Activated naive CD4-positive, alpha-beta T cell treated with anti-CD3 and anti-CD28 coated beads, Interleukin-2, amount 10 ng/mL, durations not matched to agents 7 days and 5 days (primary cell): ENCODE measurements at regions not wholly inside any gene's neighbourhood (a gene's known extent, or its start where the extent isn't known, plus 50 kb on each side); places are given as distances from the start of the nearest gene placed in this dataset.
"Not testable (repeated sequence)": the region's sequence is repeated elsewhere in the genome, so short reads cannot be mapped to it uniquely, and the experiment has no call there.

Source experiments
- CTCF ChIA-PET: fragments of 350-600 bp; sonication (Branson Sonifier 250); formaldehyde crosslinking; loops from one replicate; lab custom pipeline; 2021; ENCODE audit warnings: antibody characterized with exemption; lab: Charles Lee
- DNase-seq: peaks from one replicate; pipeline ENCODE4 v3.0.0-alpha.2; 2020
- H3K27ac Mint-ChIP-seq: one replicate; pipeline ENCODE4 v1.8.0; 2021; ENCODE audit warnings: mild to moderate bottlenecking, moderate library complexity, mixed read lengths
- H3K27me3 Mint-ChIP-seq: one replicate; pipeline ENCODE4 v1.8.0; 2021; ENCODE audit warnings: mild to moderate bottlenecking, mixed read lengths
- H3K36me3 Mint-ChIP-seq: one replicate; pipeline ENCODE4 v1.8.0; 2021; ENCODE audit warnings: mixed read lengths
- H3K4me1 Mint-ChIP-seq: one replicate; pipeline ENCODE4 v1.8.0; 2021; ENCODE audit warnings: mixed read lengths
- H3K4me3 Mint-ChIP-seq: one replicate; pipeline ENCODE4 v1.8.0; 2021; ENCODE audit warnings: mild to moderate bottlenecking, moderate library complexity, mixed read lengths
- H3K9me3 Mint-ChIP-seq: one replicate; pipeline ENCODE4 v1.8.0; 2021; ENCODE audit warnings: mixed read lengths

- not testable (repeated sequence) for H3K27me3 Mint-ChIP-seq, H3K27ac Mint-ChIP-seq, H3K9me3 Mint-ChIP-seq, H3K4me3 Mint-ChIP-seq, DNase-seq, H3K4me1 Mint-ChIP-seq
- CTCF ChIA-PET, result interaction anchor here (1.3 kb wide), 1 partner anchor 15 kb away, joined by 3 read pairs; no protein-coding TSS in a partner anchor
- H3K36me3 Mint-ChIP-seq, result peaks cover 61% of the 10 kb centered on the region
Measured at GRCh38 chr6:144495076-144495475, 209.9 kb downstream of the UTRN start.

GRCh38 chr6:144497650-144498049, 212.5 kb downstream of the UTRN start:
- CTCF ChIA-PET, result no interaction called here
- H3K36me3 Mint-ChIP-seq, result peaks cover 55% of the 10 kb centered on the region
- no peaks in the 10 kb centered on the region for H3K27me3 Mint-ChIP-seq
- H3K4me3 Mint-ChIP-seq, result no peak overlapping the region
- no peak overlapping the region for H3K27ac Mint-ChIP-seq
- H3K9me3 Mint-ChIP-seq, result peaks cover under 1% of the 10 kb centered on the region
- DNase-seq, result no peak
- H3K4me1 Mint-ChIP-seq, result peaks cover 4% of the 10 kb centered on the region

GRCh38 chr6:144500892-144501291, 215.8 kb downstream of the UTRN start:
- CTCF ChIA-PET, result interaction anchor here (0.6 kb wide), 1 partner anchor 57 kb away, joined by 4 read pairs; no protein-coding TSS in a partner anchor
- Mint-ChIP-seq H3K36me3 (peaks cover 72% of the 10 kb centered on the region), H3K4me3 (no peak overlapping the region), H3K27ac (no peak overlapping the region), H3K4me1 (peaks cover 4% of the 10 kb centered on the region), H3K9me3 (peaks cover 24% of the 10 kb centered on the region), H3K27me3 (no peaks in the 10 kb centered on the region)
- DNase-seq, result no peak

- Mint-ChIP-seq H3K36me3 (peaks cover 73% of the 10 kb centered on the region), H3K9me3 (peaks cover 28% of the 10 kb centered on the region)
- H3K27me3 Mint-ChIP-seq, CTCF ChIA-PET, H3K4me1 Mint-ChIP-seq, H3K4me3 Mint-ChIP-seq, DNase-seq, H3K27ac Mint-ChIP-seq: not testable (repeated sequence)
Measured at GRCh38 chr6:144505214-144505613, 220.1 kb downstream of the UTRN start.

- DNase-seq, H3K4me1 Mint-ChIP-seq, H3K4me3 Mint-ChIP-seq, H3K27me3 Mint-ChIP-seq, CTCF ChIA-PET: not testable (repeated sequence)
- Mint-ChIP-seq H3K9me3 (peaks cover 28% of the 10 kb centered on the region), H3K27ac (peak overlapping the region; percentile 55), H3K36me3 (peaks cover 69% of the 10 kb centered on the region)
Measured at GRCh38 chr6:144506051-144506450, 220.9 kb downstream of the UTRN start.

GRCh38 chr6:144507772-144508312, 222.7 kb downstream of the UTRN start:
- H3K27ac Mint-ChIP-seq, H3K27me3 Mint-ChIP-seq, H3K4me3 Mint-ChIP-seq, CTCF ChIA-PET, DNase-seq, H3K4me1 Mint-ChIP-seq: not testable (repeated sequence)
- Mint-ChIP-seq H3K36me3 (peaks cover 65% of the 10 kb centered on the region), H3K9me3 (peaks cover 25% of the 10 kb centered on the region)

- Mint-ChIP-seq H3K27ac (no peak overlapping the region), H3K36me3 (peaks cover 51% of the 10 kb centered on the region), H3K4me1 (no peaks in the 10 kb centered on the region), H3K9me3 (peaks cover 4% of the 10 kb centered on the region), H3K4me3 (no peak overlapping the region), H3K27me3 (no peaks in the 10 kb centered on the region)
- CTCF ChIA-PET, result no interaction called here
- DNase-seq, result no peak
Measured at GRCh38 chr6:144510859-144511258, 225.7 kb downstream of the UTRN start.

- Mint-ChIP-seq H3K36me3 (peaks cover 52% of the 10 kb centered on the region), H3K27ac (no peak overlapping the region), H3K9me3 (no peaks in the 10 kb centered on the region), H3K4me3 (no peak overlapping the region), H3K27me3 (no peaks in the 10 kb centered on the region), H3K4me1 (no peaks in the 10 kb centered on the region)
- CTCF ChIA-PET, result no interaction called here
- DNase-seq, result no peak
Measured at GRCh38 chr6:144515761-144516160, 230.6 kb downstream of the UTRN start.

GRCh38 chr6:144519426-144519825, 234.3 kb downstream of the UTRN start:
- H3K36me3 Mint-ChIP-seq, result peaks cover 51% of the 10 kb centered on the region

GRCh38 chr6:144528743-144529425, 243.7 kb downstream of the UTRN start:
- Mint-ChIP-seq H3K4me3 (no peak overlapping the region), H3K27ac (no peak overlapping the region), H3K36me3 (peaks cover 75% of the 10 kb centered on the region), H3K9me3 (peaks cover 2% of the 10 kb centered on the region), H3K27me3 (no peaks in the 10 kb centered on the region), H3K4me1 (peaks cover 2% of the 10 kb centered on the region)
- no peak for DNase-seq
- CTCF ChIA-PET, result interaction anchor here (0.6 kb wide), 1 partner anchor 287 kb away, joined by 5 read pairs; no protein-coding TSS in a partner anchor

More at GRCh38 chr6:144519426-144519825, 234.3 kb downstream of the UTRN start:
- no peak overlapping the region for H3K27ac Mint-ChIP-seq
- no peak for DNase-seq
- H3K4me3 Mint-ChIP-seq, result no peak overlapping the region
- H3K27me3 Mint-ChIP-seq, result no peaks in the 10 kb centered on the region
- no peaks in the 10 kb centered on the region for H3K4me1 Mint-ChIP-seq
- CTCF ChIA-PET, result no interaction called here
- no peaks in the 10 kb centered on the region for H3K9me3 Mint-ChIP-seq

- no peak for DNase-seq
- peaks cover 2% of the 10 kb centered on the region for H3K9me3 Mint-ChIP-seq
- peaks cover 2% of the 10 kb centered on the region for H3K4me1 Mint-ChIP-seq
- peaks cover 76% of the 10 kb centered on the region for H3K36me3 Mint-ChIP-seq
- CTCF ChIA-PET, result no interaction called here
- H3K4me3 Mint-ChIP-seq, result no peak overlapping the region
- H3K27ac Mint-ChIP-seq, result no peak overlapping the region
- H3K27me3 Mint-ChIP-seq, result no peaks in the 10 kb centered on the region
Measured at GRCh38 chr6:144530118-144530517, 245.0 kb downstream of the UTRN start.

GRCh38 chr6:144532238-144532637, 247.1 kb downstream of the UTRN start:
- CTCF ChIA-PET, H3K4me1 Mint-ChIP-seq, H3K4me3 Mint-ChIP-seq, H3K27me3 Mint-ChIP-seq, H3K27ac Mint-ChIP-seq, DNase-seq, H3K9me3 Mint-ChIP-seq: not testable (repeated sequence)
- peaks cover 68% of the 10 kb centered on the region for H3K36me3 Mint-ChIP-seq

GRCh38 chr6:144534180-144534579, 249.0 kb downstream of the UTRN start:
- CTCF ChIA-PET, result no interaction called here
- H3K27me3 Mint-ChIP-seq, result no peaks in the 10 kb centered on the region
- no peak overlapping the region for H3K27ac Mint-ChIP-seq
- H3K4me3 Mint-ChIP-seq, result no peak overlapping the region
- peaks cover 2% of the 10 kb centered on the region for H3K9me3 Mint-ChIP-seq
- H3K4me1 Mint-ChIP-seq, result no peaks in the 10 kb centered on the region
- peaks cover 60% of the 10 kb centered on the region for H3K36me3 Mint-ChIP-seq
- DNase-seq, result no peak

GRCh38 chr6:144535630-144536029, 250.5 kb downstream of the UTRN start:
- H3K9me3 Mint-ChIP-seq, result peaks cover 2% of the 10 kb centered on the region
- no peaks in the 10 kb centered on the region for H3K4me1 Mint-ChIP-seq
- no peak overlapping the region for H3K4me3 Mint-ChIP-seq
- CTCF ChIA-PET, result no interaction called here
- no peak for DNase-seq
- H3K27ac Mint-ChIP-seq, result no peak overlapping the region
- H3K36me3 Mint-ChIP-seq, result peaks cover 58% of the 10 kb centered on the region
- H3K27me3 Mint-ChIP-seq, result no peaks in the 10 kb centered on the region

GRCh38 chr6:144536079-144536478, 250.9 kb downstream of the UTRN start:
- H3K36me3 Mint-ChIP-seq, result peaks cover 58% of the 10 kb centered on the region
- H3K27ac Mint-ChIP-seq, result no peak overlapping the region
- no peak overlapping the region for H3K4me3 Mint-ChIP-seq
- no peak for DNase-seq
- no peaks in the 10 kb centered on the region for H3K27me3 Mint-ChIP-seq
- H3K9me3 Mint-ChIP-seq, result peaks cover 2% of the 10 kb centered on the region
- CTCF ChIA-PET, result no interaction called here
- H3K4me1 Mint-ChIP-seq, result no peaks in the 10 kb centered on the region
